Common myeloid progenitor, CD34-positive (primary cell): ENCODE measurements at regions not wholly inside any gene's neighbourhood (a gene's known extent, or its start where the extent isn't known, plus 50 kb on each side); places are given as distances from the start of the nearest gene placed in this dataset.
A peak's percentile ranks its signal among the peaks of the same experiment; 100 is the strongest.

Experiments used
- CTCF ChIA-PET: fragments of 350-600 bp; sonication (Branson Sonifier 250); formaldehyde crosslinking; loops from one replicate; lab custom pipeline; 2021; ENCODE audit warnings: antibody characterized with exemption; lab: Charles Lee
- POLR2A ChIA-PET: fragments of 350-600 bp; sonication (Branson Sonifier 250); formaldehyde crosslinking; loops from one replicate; lab custom pipeline; 2021; ENCODE audit warnings: antibody characterized with exemption; lab: Charles Lee
- DNase-seq, 3 donors: peaks; one replicate each; pipeline versions ENCODE4 v3.0.0 to v3.0.0-alpha.2; 2013
- H3K27ac ChIP-seq, 2 experiments: 1 replicate in 1 of 2; 2 replicates in 1 of 2; pipeline ENCODE4 v1.7.0; 2013; ENCODE audit warnings: inconsistent platforms in 2 of 2, low read length in 2 of 2, mild to moderate bottlenecking in 2 of 2, low read depth in 1 of 2, moderate library complexity in 1 of 2; ENCODE audit not compliant: severe bottlenecking in 2 of 2, insufficient read depth in 1 of 2, poor library complexity in 1 of 2
- H3K27me3 ChIP-seq, 5 experiments: replicated peaks in 2 of 5; 1 replicate in 3 of 5; 2 replicates in 2 of 5; pipeline versions ENCODE4 v1.6.1 to v1.7.0; 2013; ENCODE audit warnings: low read length in 4 of 5, mild to moderate bottlenecking in 2 of 5, moderate library complexity in 2 of 5, inconsistent platforms in 1 of 5; ENCODE audit not compliant: insufficient read depth in 5 of 5, control insufficient read depth in 4 of 5
- H3K36me3 ChIP-seq, 4 experiments: 1 replicate in 2 of 4; 2 replicates in 2 of 4; pipeline versions ENCODE4 v1.6.1 to v1.7.0; 2013; ENCODE audit warnings: low read length in 3 of 4, control low read depth in 1 of 4, mild to moderate bottlenecking in 1 of 4; ENCODE audit not compliant: control insufficient read depth in 4 of 4, insufficient read depth in 4 of 4
- H3K4me1 ChIP-seq, 4 experiments: 1 replicate in 3 of 4; 2 replicates in 1 of 4; pipeline versions ENCODE4 v1.6.1 to v1.7.1; 2013; ENCODE audit warnings: low read length in 3 of 4, mild to moderate bottlenecking in 3 of 4, control low read depth in 1 of 4, inconsistent platforms in 1 of 4, moderate library complexity in 1 of 4; ENCODE audit not compliant: control insufficient read depth in 4 of 4, insufficient read depth in 4 of 4; ENCODE audit errors: control extremely low read depth in 1 of 4
- H3K4me3 ChIP-seq, 7 experiments: 1 replicate in 4 of 7; 2 replicates in 3 of 7; pipeline versions ENCODE4 v1.5.1 to v1.7.0; 2013; ENCODE audit warnings: mild to moderate bottlenecking in 7 of 7, low read length in 6 of 7, moderate library complexity in 6 of 7, inconsistent platforms in 2 of 7, low read depth in 2 of 7, control low read depth in 1 of 7; ENCODE audit not compliant: insufficient read depth in 4 of 7, control insufficient read depth in 1 of 7; ENCODE audit errors: extremely low read depth in 1 of 7
- H3K9me3 ChIP-seq, 5 experiments: 1 replicate in 4 of 5; 2 replicates in 1 of 5; pipeline versions ENCODE4 v1.6.1 to v1.7.1; 2013; ENCODE audit warnings: low read length in 4 of 5, mild to moderate bottlenecking in 2 of 5, inconsistent platforms in 1 of 5, low read depth in 1 of 5, moderate library complexity in 1 of 5; ENCODE audit not compliant: control insufficient read depth in 4 of 5, insufficient read depth in 2 of 5; ENCODE audit errors: control extremely low read depth in 1 of 5
- WGBS: methylation state at CpG from one replicate; pipeline ENCODE4 v1.1.5; 2013; ENCODE audit not compliant: insufficient coverage; 5-methylcytosine and 5-hydroxymethylcytosine counted together

DNA sequence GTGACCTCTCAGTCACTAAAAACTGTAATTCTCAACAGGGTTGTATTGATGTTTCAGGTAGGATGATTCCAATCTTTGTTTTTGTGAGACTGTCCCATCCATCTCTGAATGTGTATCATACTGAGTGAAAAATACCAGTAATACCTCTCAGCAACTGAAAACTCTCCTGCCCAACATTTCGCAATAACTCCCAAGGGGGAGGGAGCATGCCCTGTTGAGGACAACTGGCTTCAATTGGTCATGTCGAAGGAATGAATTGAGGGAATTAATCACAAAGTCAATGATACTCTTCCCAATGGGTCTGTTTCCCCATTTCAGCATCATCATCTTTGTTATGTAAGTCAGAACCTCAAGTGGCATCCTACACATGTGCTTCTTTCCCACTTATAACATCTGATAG is 102.4 kb upstream of the E2F7 start:
- H3K9me3 ChIP-seq: no peaks in the 10 kb centered on the region
- no peak for DNase-seq

GRCh38 chr12:77166696-77167095 is 101.3 kb upstream of the E2F7 start:
- Histone ChIP-seq H3K27me3 (no peaks in the 10 kb centered on the region), H3K27ac (no peak overlapping the region), H3K4me3 (no peak overlapping the region), H3K4me1 (no peaks in the 10 kb centered on the region), H3K36me3 (no peaks in the 10 kb centered on the region), H3K9me3 (no peaks in the 10 kb centered on the region)
- ChIA-PET POLR2A (no interaction called here), CTCF (no interaction called here)
- 100% methylated on average over 2 of the region's 2 CpGs for WGBS
- DNase-seq: no peak

More for the DNA sequence above, 102.4 kb upstream of the E2F7 start:
- Histone ChIP-seq H3K36me3 (no peaks in the 10 kb centered on the region), H3K4me1 (no peaks in the 10 kb centered on the region), H3K27ac (no peak overlapping the region), H3K4me3 (no peak overlapping the region), H3K27me3 (no peaks in the 10 kb centered on the region)
- POLR2A ChIA-PET: no interaction called here
- CTCF ChIA-PET: no interaction called here
- 100% methylated on average over 1 of the region's 2 CpGs for WGBS

GRCh38 chr12:77163074-77164038 is 98.0 kb upstream of the E2F7 start:
- POLR2A ChIA-PET: no interaction called here
- Histone ChIP-seq H3K36me3 (no peaks in the 10 kb centered on the region), H3K4me1 (no peaks in the 10 kb centered on the region), H3K4me3 (no peak overlapping the region), H3K27me3 (no peaks in the 10 kb centered on the region), H3K9me3 (no peaks in the 10 kb centered on the region), H3K27ac (no peak overlapping the region)
- CTCF ChIA-PET: interaction anchor here (0.6 kb wide), 1 partner anchor 130 kb away, joined by 3 read pairs; no protein-coding TSS in a partner anchor
- DNase-seq: no peak
- no CpG with 5 or more reads among the region's 3 CpGs for WGBS

DNA sequence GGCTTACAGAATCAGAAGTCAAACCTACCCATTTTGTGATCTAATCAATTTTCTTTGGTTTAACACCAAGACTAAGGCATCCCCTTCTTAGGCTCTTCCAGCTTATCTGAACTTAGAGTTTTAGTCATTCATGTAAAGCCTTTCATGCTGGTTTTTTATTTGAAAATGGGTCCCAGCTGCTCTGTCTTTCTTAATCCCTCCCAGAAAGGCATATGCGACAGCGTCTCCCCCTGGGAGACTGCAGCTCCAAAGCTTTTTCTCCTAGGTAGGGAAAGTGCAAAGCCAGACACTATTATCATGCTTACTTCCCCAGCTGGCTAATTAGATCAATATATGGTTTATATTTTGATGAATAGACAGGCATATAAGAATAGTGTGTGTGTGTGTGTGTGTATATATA is 96.6 kb upstream of the E2F7 start:
- WGBS: no CpG with 5 or more reads among the region's 2 CpGs
- H3K9me3 ChIP-seq: no peaks in the 10 kb centered on the region
- H3K4me1 ChIP-seq: no peaks in the 10 kb centered on the region
- H3K4me3 ChIP-seq: no peak overlapping the region
- no peak for DNase-seq
- no peak overlapping the region for H3K27ac ChIP-seq
- H3K27me3 ChIP-seq: no peaks in the 10 kb centered on the region
- ChIA-PET POLR2A (no interaction called here), CTCF (no interaction called here)
- no peaks in the 10 kb centered on the region for H3K36me3 ChIP-seq

GRCh38 chr12:77160931-77161330 is 95.6 kb upstream of the E2F7 start:
- Histone ChIP-seq H3K27ac (no peak overlapping the region), H3K36me3 (no peaks in the 10 kb centered on the region), H3K4me1 (no peaks in the 10 kb centered on the region), H3K27me3 (no peaks in the 10 kb centered on the region), H3K4me3 (no peak overlapping the region), H3K9me3 (no peaks in the 10 kb centered on the region)
- POLR2A ChIA-PET: no interaction called here
- no peak for DNase-seq
- CTCF ChIA-PET: no interaction called here

DNA sequence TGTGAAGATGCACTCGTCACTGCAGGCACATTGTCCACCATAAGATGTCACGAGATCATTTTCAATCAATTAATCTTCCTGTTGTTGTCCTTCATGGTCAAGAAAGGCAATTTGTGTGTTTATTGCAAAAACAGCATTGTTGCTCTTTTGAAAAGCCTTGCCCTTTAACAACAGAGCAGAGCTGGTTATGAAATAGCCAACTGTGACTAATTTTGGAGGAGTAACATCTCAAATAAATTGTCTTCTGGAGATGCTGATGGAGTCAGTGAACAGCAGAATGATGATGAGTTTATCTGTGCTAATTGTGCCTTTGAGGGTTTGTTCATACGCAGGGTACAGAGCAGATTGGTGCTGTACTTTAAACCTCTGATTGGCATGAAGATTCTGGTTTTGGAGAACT is 88.3 kb upstream of the E2F7 start:
- H3K4me1 ChIP-seq: no peaks in the 10 kb centered on the region
- no peak overlapping the region for H3K4me3 ChIP-seq
- ChIA-PET POLR2A (no interaction called here), CTCF (interaction anchor here (1.9 kb wide), 1 partner anchor 522 kb away, joined by 5 read pairs; no protein-coding TSS in a partner anchor)
- 92% methylated on average over 3 of the region's 3 CpGs for WGBS
- no peaks in the 10 kb centered on the region for H3K36me3 ChIP-seq
- H3K27me3 ChIP-seq: no peaks in the 10 kb centered on the region
- no peak for DNase-seq
- H3K9me3 ChIP-seq: no peaks in the 10 kb centered on the region
- H3K27ac ChIP-seq: no peak overlapping the region

DNA sequence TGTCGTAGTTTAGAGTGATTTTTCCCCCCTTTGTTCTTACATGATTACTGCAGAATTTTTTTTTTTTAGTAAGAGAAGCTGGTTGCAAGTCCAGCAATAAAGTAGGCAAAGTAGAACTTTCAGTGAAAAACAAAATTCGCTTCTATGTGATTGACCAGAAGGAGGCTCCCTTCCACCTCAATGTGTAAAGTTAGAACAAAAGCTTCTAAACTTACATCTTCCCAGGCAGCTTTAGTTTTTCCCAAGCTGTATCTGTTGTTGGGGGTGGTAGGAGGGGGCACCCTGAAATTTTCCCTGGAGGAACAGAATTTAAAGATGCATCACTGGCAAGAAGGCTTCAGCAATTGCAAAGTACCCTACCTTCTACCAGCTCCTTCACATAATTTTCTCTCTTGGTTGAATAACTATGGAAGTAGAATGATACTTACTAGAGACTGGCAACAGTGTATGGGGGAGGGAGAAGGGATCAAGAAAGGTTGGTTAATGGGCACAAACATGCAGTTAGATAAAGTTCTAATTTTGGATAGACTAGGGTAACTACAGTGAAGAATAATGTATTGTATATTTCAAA is 87.3 kb upstream of the E2F7 start:
- Histone ChIP-seq H3K27ac (no peak overlapping the region), H3K9me3 (no peaks in the 10 kb centered on the region), H3K27me3 (peaks cover 0 to under 1% (median 0%) of the 10 kb centered on the region in 5 experiments), H3K4me3 (no peak overlapping the region), H3K4me1 (no peaks in the 10 kb centered on the region), H3K36me3 (no peaks in the 10 kb centered on the region)
- DNase-seq: peak; percentile 14 to 46 (median 35)
- POLR2A ChIA-PET: no interaction called here
- CTCF ChIA-PET: interaction anchor here (0.6 to 2.0 kb wide), 6 partner anchors 91 to 569 kb away, joined by 3 to 8 read pairs (median 6); no protein-coding TSS in a partner anchor
- no CpG with 5 or more reads among the region's 2 CpGs for WGBS
